Smooth muscle cell of the brain vasculature (primary cell): ENCODE measurements at regions not wholly inside any gene's neighbourhood (a gene's known extent, or its start where the extent isn't known, plus 50 kb on each side); places are given as distances from the start of the nearest gene placed in this dataset.
"Not testable (repeated sequence)": the region's sequence is repeated elsewhere in the genome, so short reads cannot be mapped to it uniquely, and the experiment has no call there.

Experiments
- DNase-seq: peaks from one replicate; pipeline ENCODE4 v3.0.0-alpha.2; 2012; ENCODE audit warnings: low read depth, low spot score

DNA sequence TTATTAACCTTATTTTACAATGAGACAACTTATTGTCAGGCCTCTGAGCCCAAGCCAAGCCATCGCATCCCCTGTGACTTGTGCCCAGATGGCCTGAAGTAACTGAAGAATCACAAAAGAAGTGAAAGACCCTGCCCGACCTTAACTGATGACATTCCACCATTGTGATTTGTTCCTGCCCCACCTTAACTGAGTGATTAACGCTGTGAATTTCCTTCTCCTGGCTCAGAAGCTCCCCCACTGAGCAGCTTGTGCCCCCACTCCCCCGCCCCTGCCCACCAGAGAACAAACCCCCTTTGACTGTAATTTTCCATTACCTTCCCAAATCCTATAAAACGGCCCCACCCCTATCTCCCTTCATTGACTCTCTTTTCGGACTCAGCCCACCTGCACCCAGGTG lies 224.0 kb upstream of the DUSP10 start:
- not testable (repeated sequence) for DNase-seq

DNA sequence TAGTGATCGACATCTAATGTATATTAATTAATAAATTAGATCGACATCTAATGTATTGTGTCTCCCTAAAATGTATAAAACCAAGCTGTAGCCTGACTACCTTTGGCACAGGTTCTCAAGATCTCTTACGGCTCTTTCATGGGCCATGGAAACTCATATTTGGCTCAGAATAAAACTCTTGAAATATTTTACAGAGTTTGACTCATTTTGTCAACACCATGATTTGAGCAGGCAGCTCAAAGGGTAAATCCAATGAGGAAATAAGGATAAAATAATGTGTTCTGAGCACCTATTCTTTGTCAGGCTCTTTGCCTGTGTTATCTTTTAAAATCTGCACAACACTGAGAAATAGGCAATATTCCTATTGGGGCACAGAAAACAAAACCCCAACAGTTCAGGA lies 223.4 kb upstream of the DUSP10 start:
- no peak for DNase-seq

DNA sequence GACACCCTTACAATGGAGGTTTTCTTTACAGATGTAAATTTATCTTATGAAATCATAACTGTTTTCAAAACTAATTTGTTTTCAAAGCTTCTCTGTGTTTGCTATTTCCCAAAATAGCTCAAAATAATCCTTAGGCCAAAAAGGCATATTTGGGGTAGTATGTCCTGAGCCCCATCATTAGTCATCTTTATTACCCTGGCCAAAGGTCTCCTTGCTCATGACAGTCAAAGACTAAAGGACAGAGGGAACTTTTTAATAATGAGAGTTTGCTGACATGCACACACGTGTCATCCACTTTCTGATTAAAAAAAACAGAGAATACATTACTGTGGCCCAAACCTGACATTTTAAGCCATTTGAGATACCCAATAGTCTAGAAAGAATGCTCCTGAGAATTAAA lies 221.9 kb upstream of the DUSP10 start:
- no peak for DNase-seq

DNA sequence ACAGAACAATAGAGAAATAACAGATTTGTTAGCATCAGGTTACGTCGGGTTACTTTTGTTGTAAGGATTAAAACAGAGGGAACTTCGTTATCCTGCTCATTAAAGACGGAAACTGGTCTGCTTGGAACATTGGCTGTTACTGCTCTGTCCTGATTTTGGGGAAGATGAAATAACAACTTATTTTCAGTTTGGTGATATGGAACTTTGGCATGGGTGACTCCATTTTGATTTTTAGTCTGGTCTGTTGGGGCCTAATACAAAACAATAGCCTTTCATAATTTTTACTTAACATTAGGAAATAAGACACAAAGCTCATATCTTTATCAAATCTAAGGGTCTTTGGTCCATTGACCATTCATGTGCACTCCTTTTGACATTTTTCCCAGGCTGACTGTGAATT lies 220.5 kb upstream of the DUSP10 start:
- no peak for DNase-seq

DNA sequence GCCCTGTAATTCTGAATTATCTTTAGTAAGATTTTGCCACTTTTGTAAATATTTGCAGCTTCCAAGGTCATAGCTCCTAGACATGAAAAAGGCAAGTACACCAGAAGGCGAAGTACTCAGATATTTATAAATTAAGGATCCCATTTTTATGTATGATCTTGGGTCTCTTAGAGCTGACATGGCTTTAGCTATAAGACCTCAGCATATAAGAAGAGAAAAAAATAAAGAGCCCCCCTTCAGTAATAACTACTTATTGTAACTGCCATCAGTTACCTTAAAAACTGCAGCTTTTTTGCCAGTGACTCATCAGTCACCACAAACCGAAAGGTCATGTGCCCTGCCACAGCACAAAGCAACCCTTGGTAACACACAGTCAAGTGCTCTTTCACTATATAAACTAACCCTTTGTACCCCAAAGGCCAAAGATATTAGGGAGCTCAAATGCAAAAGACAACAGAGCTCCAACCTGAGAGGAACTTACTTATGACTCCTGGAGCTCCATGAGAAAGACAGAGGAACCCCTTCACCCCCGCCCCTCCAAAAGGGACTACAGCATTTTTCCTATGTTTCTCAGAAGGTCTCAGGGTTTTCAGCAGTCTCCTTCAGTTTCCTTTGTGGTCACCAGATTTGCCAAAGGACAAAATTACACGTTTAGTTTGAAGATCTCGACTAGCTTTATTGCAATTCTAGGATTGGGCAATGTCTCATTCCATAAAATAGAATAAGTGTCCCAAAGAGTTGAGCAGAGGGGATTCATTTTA lies 219.8 kb upstream of the DUSP10 start:
- peak; percentile 3 for DNase-seq

DNA sequence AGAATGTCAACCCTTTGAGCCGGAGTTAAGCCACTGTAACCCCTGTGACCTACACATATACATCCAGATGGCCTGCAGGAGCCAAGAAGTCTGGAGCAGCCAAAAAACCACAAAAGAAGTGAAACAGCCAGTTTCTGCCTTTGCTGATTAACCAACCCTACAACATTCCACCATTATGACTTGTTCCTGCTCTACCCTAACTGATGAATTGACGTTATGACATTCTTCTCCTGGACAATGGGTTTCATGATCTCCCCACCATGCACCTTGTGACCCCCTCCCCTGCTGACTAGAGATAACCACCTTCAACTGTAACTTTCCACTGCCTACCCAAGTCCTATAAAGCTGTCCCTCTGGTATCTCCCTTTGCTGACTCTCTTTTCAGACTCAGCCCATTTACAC lies 216.3 kb upstream of the DUSP10 start:
- not testable (repeated sequence) for DNase-seq

DNA sequence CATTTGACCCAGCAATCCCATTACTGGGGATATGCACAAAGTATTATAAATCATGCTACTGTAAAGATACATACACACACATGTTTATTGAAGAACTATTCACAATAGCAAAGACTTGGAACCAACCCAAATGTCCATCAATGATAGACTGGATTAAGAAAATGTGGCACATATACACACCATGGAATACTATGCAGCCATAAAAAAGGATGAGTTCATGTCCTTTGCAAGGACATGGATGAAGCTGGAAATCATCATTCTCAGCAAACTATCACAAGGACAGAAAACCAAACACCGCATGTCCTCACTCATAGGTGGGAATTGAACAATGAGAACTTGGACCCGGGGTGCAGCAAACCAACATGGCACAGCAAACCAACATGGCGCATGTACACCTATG lies 215.5 kb upstream of the DUSP10 start:
- DNase-seq, result not testable (repeated sequence)

DNA sequence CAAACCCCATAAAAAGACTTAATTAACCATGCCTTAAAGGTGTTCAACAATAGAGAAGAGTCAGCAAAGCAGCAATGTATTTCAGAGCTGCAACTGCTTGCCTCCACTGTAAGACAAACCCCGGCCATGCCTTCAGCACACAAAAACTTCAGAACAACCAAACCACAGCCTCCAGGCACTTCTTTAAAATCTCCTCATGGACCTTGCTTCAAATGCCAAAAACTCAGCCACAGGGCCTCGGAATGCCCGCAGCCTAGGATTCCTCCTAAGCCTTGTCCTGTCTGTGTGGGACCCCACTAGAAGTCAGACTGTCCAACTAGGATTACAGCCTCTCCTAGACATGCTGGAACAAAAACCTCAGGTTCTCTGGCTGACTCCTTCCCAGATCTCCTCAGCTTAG lies 208.1 kb upstream of the DUSP10 start:
- no peak for DNase-seq

DNA sequence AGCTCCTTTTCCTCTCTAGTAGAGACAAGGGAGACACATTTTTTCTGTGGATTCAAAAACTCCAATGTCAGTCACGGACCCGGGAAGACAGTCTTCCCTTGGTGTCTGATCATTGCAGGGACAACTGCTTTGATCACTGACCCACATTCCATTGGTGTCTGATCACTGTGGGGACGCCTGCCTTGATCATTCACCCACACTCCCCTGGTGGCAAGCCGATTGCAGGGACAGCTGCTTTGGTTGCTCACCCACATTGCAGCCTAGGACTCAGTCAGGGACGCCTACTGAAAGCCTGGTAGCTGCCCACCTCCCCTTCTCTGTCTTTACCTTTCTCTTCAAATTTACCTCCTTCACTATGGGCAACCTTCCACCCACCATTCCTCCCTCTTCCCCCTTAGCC lies 206.6 kb upstream of the DUSP10 start:
- no peak for DNase-seq

DNA sequence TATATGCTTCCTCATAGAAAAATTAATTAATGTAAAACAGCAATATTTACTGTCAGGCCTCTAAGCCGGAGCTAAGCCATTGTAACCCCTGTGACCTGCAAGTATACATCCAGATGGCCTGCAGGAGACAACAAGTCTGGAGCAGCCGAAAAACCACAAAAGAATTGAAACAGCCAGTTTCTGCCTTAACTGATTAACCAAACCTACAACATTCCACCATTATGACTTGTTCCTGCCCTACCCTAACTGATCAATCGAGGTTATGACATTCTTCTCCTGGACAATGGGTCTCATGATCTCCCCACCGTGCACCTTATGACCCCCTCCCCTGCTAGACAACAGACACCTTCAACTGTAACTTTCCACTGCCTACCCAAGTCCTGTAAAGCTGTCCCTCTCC lies 205.8 kb upstream of the DUSP10 start:
- no peak for DNase-seq

DNA sequence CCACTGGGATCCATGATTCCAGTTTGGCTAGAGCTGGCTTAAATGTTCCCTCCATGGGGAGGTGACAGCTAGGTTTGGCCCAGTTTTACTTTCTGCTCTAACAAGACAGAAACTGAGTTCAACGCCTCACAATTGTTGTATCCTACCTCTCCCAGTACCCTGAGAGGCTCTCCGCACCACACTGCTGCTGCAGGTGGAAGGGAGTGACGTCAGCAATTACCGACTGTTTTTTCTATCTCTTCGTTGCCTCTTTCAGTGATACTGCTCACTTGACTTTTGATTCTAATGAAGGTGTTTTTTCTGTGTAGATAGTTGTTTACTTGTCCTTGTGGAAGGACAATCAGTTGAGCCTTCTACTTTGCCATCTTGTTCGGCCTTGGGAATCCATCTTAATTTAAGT lies 204.9 kb upstream of the DUSP10 start:
- no peak for DNase-seq

DNA sequence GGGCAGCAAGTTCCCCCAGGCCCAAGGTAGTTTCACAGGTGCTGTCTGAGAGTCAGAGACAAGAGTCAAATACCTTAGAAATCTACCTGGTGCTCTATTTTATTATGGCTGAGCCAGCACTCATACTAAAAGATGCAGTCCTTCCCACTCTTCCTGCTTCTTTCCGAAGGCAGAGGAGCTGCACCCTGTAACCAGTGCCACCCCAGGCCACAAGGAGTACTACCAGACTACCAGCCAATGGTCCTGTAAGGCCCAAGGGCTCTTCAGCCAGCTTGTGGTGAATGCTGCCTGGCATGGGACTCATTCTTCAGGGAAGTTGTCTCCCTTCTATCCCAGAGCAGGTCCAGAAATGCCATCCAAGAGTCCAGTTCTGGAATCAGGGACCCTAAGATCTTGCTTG lies 203.8 kb upstream of the DUSP10 start:
- DNase-seq, result no peak

DNA sequence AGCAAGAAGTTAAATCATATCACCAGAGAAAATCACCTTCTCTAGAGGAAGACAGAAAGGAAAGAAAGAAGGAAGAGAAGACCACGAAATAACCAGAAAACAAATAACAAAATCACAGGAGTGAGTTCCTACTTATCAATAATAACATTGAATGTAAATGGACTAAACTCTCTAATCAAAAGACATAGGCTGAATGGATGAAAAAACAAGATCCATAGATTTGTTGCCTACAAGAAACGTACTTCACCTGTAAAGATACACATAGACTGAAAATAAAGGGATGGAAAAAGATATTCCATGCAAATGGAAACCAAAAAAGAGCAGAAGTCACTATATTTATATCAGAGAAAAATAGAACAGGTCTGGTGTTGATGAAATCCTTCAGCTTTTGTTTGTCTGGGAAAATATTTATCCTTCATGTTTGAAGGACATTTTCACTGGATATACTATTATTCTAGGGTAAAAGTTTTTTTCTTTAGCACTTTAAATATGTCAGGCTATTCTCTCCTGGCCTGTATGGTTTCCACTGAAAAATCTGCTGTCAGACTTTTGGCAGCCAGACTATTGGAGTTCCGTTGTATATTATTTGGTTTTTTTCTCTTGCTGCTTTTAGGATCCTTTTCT lies 202.5 kb upstream of the DUSP10 start:
- DNase-seq, result no peak

DNA sequence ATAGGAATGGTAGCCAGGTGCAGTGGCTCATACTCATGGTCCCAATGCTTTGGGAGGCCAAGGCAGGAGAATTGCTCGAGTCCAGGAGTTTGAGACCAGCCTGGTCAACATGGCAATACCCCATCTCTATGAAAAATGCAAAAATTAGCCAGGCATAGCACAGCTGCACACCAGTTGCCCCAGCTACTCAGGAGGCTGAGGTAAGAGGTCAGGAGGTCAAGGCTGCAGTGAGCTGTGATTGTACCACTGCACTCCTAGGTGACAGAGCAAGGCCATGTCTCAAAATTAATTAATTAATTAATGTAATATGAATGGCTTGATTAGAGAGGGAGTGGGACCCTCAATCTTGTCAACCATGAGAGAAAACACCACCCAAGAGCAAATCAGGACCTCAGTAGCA lies 198.7 kb upstream of the DUSP10 start:
- DNase-seq, result no peak

DNA sequence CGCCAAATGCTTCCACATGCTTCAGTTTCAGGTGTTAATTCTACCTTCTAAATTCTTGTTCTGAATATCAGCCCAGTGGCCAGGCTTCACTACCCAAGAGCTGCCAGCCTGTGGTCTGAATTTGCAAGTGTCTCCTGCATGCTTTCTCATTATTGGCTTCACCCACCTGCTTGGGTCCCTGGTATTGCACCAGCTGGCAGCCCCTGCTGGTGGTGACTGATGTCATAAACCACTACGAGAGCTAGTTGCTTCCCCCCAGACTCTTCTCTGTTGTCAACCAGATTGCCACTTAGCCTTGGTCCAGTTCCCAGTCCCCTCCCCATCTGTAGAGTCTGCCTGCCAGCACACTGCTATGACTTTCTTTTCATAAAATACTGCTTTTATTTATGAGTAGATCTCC lies 197.7 kb upstream of the DUSP10 start:
- DNase-seq, result no peak

DNA sequence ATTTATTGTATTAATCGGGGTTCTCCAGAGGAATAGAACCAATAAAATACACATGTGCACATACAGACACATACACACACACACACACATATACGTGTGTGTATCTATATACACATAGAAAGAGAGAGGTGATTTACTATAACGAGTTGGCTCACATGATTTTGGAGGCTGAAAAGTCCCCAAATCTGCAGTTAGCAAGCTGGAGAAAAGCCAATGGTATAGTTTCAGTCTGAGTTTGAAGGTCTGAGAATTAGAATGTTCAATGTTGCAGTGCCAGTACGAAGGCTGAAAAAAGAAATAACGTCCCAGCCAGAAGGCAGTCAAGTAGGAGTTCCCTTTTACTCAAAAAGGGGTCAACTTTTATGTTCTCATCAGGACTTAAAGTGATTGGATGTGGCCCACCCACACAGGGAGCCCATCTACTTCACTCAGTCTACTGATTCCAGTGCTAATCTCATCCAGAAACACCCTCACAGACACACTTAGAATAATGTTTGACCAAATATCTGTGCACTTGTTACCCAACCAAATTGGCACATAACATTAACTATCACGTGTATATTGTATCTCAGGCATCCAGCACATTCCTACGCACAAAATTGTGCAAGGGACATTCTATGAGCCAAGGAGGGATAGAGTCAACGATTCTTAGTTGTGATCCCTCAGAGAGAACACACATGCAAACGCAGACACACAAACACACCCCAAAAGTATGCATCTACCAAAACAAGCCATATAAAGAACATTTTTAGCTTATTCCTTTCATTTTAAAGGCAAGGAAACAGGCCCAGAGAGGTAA lies 195.5 kb upstream of the DUSP10 start:
- no peak for DNase-seq

DNA sequence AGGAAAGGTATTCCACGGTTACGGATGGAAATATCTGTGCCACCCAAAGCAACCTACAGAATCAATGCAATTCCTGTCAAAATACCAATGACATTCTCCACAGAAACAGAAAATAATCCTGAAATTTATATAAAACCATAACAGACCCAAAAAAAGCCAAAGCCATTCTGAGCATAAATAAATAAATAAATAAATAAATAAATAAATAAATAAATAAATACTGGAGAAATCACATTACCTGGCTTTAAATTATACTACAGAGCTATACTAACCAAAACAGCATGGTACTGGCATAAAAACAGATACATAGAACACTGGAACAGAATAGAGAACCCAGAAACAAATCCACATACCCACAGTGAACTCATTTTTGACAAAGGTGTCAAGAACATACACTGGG lies 191.9 kb upstream of the DUSP10 start:
- no peak for DNase-seq

DNA sequence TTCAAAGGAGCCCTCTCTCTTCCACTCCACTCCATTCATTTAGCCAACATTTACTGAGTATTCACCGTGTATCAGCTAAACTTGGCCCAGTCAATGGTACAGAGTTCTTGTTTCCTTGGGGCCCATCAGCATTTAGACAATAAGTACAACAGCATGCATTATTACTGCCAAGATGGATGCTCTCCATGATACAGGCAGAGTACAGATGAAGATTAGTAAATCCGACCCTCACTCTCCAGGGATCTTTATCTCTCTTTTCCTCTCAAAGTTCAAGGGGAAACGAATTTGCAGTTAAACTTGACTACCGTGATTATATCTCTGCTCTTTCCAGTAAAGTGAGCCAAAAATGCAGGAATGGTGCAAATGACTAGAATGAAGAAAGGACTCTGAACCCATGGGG lies 184.6 kb upstream of the DUSP10 start:
- no peak for DNase-seq

DNA sequence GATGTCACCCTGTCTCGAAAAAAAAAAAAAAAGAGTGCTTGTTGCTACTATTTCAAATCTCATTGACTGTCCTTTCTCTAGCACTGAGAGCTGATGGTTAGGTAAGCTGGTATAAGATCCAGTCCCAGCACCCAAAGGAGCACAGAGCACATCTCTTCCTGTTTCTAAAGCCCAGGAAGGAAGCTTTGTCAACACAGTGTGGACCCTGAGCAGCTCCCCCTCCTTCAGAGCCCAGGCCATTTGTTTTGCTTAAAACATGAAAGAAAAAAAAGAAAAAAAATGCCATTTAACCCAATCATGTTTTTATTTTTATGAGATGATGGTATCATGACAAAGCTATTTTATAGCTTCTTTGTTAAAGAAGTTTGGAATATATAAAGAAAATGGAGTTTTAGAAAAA lies 184.1 kb upstream of the DUSP10 start:
- DNase-seq, result no peak

DNA sequence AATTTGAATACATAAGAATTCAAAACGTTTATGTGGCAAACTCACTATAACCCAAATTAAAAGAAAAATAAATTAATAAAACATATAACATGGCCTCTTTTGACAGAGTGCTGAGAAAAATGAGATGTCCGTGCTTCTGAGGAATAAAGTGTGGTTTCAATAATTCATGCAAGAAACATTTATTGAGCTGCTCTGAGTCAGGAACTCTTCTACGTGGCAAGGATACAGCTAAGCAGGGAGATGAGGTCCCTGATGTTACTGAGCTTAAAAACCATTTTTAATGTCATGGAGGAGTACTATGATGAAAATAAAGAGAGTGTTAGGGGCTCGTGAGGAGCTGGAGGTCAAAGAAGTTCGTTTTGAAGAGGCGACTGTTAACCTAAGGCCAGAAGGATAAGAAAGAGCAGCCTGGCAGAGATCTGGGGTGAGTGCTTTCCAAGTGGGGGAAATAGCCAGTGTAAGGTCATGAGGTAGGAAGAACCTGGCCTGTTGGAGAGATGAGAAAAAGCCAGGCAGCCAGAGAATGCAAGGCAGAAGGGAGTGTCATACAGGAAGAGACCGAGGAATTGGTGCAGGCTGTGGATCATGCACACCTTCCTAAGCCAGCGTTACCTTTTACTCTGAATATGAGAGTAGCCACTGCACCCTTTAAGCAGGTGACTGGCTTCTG lies 182.2 kb upstream of the DUSP10 start:
- DNase-seq, result no peak

DNA sequence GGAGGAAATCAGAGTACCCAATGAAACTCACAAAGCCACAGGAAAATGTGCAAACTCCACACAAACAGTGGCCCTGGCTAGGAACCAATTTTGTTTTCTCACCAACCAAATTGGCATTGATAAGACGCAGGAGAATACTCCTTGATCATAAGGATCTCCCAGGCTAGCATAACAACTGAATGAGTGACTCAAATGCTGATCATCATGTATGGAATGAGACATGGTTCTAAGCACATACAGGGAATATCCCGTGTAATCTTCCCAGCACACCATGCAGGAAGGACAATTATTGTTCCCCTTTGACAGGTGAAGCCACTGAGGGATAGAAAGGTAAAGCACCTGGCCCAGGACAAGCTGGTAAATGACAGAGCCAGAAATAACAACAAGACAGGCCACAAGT lies 180.0 kb upstream of the DUSP10 start:
- no peak for DNase-seq

DNA sequence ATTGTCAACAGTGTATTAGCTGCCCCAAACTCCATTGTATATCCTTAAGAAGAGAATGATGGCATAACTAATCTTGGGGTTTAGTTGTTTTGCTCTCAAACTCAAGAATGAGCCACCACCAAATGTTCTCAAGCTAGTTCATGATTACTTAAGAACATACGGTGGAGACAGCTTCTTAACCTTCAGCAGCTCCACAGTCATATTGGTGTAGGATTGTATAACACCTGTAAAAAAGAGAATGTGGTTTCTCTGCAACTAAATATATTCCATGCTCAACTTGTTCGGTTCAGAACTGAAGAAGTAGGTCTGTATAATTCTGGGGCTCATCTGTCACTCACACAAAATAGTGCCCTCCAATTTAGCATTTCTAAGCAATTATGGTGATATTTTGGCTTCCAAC lies 177.9 kb upstream of the DUSP10 start:
- no peak for DNase-seq
